H9 (cell line): ENCODE measurements at regions not wholly inside any gene's neighbourhood (a gene's known extent, or its start where the extent isn't known, plus 50 kb on each side); places are given as distances from the start of the nearest gene placed in this dataset.
A peak's percentile ranks its signal among the peaks of the same experiment; 100 is the strongest.

Source experiments
- DNase-seq: peaks from one replicate; pipeline ENCODE4 v3.0.0-alpha.2; 2017
- H2AFZ ChIP-seq: one replicate; pipeline ENCODE4 v1.6.1; 2013; ENCODE audit warnings: mild to moderate bottlenecking, low read length, control low read depth, moderate library complexity
- H2AK5ac ChIP-seq: 2 replicates; pipeline ENCODE4 v1.6.1; 2013; ENCODE audit warnings: low read length, control low read depth, mixed read lengths; ENCODE audit not compliant: insufficient read length
- H2BK120ac ChIP-seq: one replicate; pipeline ENCODE4 v1.6.1; 2013; ENCODE audit warnings: low read depth, mild to moderate bottlenecking, low read length, control low read depth, inconsistent platforms; ENCODE audit not compliant: poor library complexity, severe bottlenecking
- H2BK12ac ChIP-seq: 2 replicates; pipeline ENCODE4 v1.6.1; 2013; ENCODE audit warnings: low read length, control low read depth, mixed read lengths, low read depth; ENCODE audit not compliant: insufficient read length
- H2BK15ac ChIP-seq: 2 replicates; pipeline ENCODE4 v1.6.1; 2013; ENCODE audit warnings: low read depth, low read length, control low read depth
- H2BK20ac ChIP-seq: one replicate; pipeline ENCODE4 v1.6.1; 2013; ENCODE audit warnings: low read depth, mild to moderate bottlenecking, low read length, control low read depth, inconsistent platforms; ENCODE audit not compliant: poor library complexity, severe bottlenecking
- H2BK5ac ChIP-seq: 2 replicates; pipeline ENCODE4 v1.6.1; 2013; ENCODE audit warnings: low read length, control low read depth, mixed read lengths; ENCODE audit not compliant: insufficient read length
- H3K14ac ChIP-seq: 2 replicates; pipeline ENCODE4 v1.6.1; 2013; ENCODE audit warnings: low read length, control low read depth; ENCODE audit not compliant: insufficient read depth
- H3K18ac ChIP-seq: 2 replicates; pipeline ENCODE4 v1.6.1; 2013; ENCODE audit warnings: low read depth, mild to moderate bottlenecking, mixed read lengths, low read length, control low read depth; ENCODE audit not compliant: insufficient read length
- H3K23ac ChIP-seq: 2 replicates; pipeline ENCODE4 v1.6.1; 2013; ENCODE audit warnings: low read length, control low read depth, mixed read lengths, low read depth; ENCODE audit not compliant: insufficient read length
- H3K23me2 ChIP-seq: 2 replicates; pipeline ENCODE4 v1.6.1; 2013; ENCODE audit warnings: low read depth, mild to moderate bottlenecking, mixed read lengths, low read length, control low read depth; ENCODE audit not compliant: insufficient read length, poor library complexity, severe bottlenecking
- H3K27ac ChIP-seq: 2 replicates; pipeline ENCODE4 v1.5.1; 2013; ENCODE audit warnings: low read length, control low read depth, mixed read lengths, low read depth; ENCODE audit not compliant: insufficient read length
- H3K27me3 ChIP-seq: 2 replicates; pipeline ENCODE4 v1.6.1; 2013; ENCODE audit warnings: low read length, control low read depth, inconsistent platforms; ENCODE audit not compliant: insufficient read depth
- H3K4ac ChIP-seq: 2 replicates; pipeline ENCODE4 v1.6.1; 2013; ENCODE audit warnings: low read depth, mild to moderate bottlenecking, control low read depth, inconsistent platforms, low read length, moderate library complexity
- H3K4me1 ChIP-seq: 2 replicates; pipeline ENCODE4 v1.6.1; 2013; ENCODE audit warnings: low read length, control low read depth, inconsistent platforms; ENCODE audit not compliant: insufficient read depth
- H3K4me2 ChIP-seq: 2 replicates; pipeline ENCODE4 v1.6.1; 2013; ENCODE audit warnings: low read length, control low read depth, mixed read lengths; ENCODE audit not compliant: insufficient read length, insufficient read depth
- H3K56ac ChIP-seq: 2 replicates; pipeline ENCODE4 v1.6.1; 2013; ENCODE audit warnings: low read depth, mild to moderate bottlenecking, mixed read lengths, low read length, control low read depth; ENCODE audit not compliant: insufficient read length
- H3K79me1 ChIP-seq: 2 replicates; pipeline ENCODE4 v1.6.1; 2013; ENCODE audit warnings: low read depth, mild to moderate bottlenecking, moderate library complexity, low read length, control low read depth, inconsistent platforms; ENCODE audit not compliant: insufficient read depth, poor library complexity, severe bottlenecking
- H3K79me2 ChIP-seq: 2 replicates; pipeline ENCODE4 v1.6.1; 2013; ENCODE audit warnings: low read length, control low read depth, inconsistent platforms; ENCODE audit not compliant: insufficient read depth
- H3K9ac ChIP-seq: 2 replicates; pipeline ENCODE4 v1.6.1; 2013; ENCODE audit warnings: low read length, control low read depth, mixed read lengths; ENCODE audit not compliant: insufficient read length; ENCODE audit errors: extremely low read depth
- H3K9me3 ChIP-seq: one replicate; pipeline ENCODE4 v1.6.1; 2013; ENCODE audit warnings: low read depth, low read length, inconsistent platforms; ENCODE audit not compliant: control insufficient read depth
- H3T11ph ChIP-seq: one replicate; pipeline ENCODE4 v1.6.1; 2013; ENCODE audit warnings: mild to moderate bottlenecking, low read length, control low read depth, inconsistent platforms
- H4K20me1 ChIP-seq: one replicate; pipeline ENCODE4 v1.6.1; 2013; ENCODE audit not compliant: control insufficient read depth, insufficient read length, insufficient read depth
- H4K5ac ChIP-seq: 2 replicates; pipeline ENCODE4 v1.6.1; 2013; ENCODE audit warnings: low read depth, mild to moderate bottlenecking, mixed read lengths, low read length, control low read depth; ENCODE audit not compliant: insufficient read length
- H4K8ac ChIP-seq: replicated peaks from 2 replicates; pipeline ENCODE4 v1.6.1; 2013; ENCODE audit warnings: low read length, control low read depth, mixed read lengths, low read depth; ENCODE audit not compliant: insufficient read length
- H4K91ac ChIP-seq: 2 replicates; pipeline ENCODE4 v1.6.1; 2013; ENCODE audit warnings: low read depth, mild to moderate bottlenecking, moderate library complexity, mixed read lengths, low read length, control low read depth; ENCODE audit not compliant: insufficient read length
- H3K27ac Mint-ChIP-seq, 3 experiments: 2 replicates in 2 of 3; 3 replicates in 1 of 3; pipeline ENCODE4 v1.8.0; 2020 to 2021; ENCODE audit warnings: mixed read lengths in 3 of 3, mild to moderate bottlenecking in 1 of 3, moderate library complexity in 1 of 3
- H3K27me3 Mint-ChIP-seq: 2 replicates; pipeline ENCODE4 v1.8.0; 2021; ENCODE audit warnings: low read depth, mild to moderate bottlenecking, moderate library complexity, mixed read lengths
- H3K36me3 Mint-ChIP-seq, 3 experiments: 2 replicates in 2 of 3; 3 replicates in 1 of 3; pipeline ENCODE4 v1.8.0; 2020 to 2021; ENCODE audit warnings: low read depth in 3 of 3, mixed read lengths in 3 of 3; ENCODE audit not compliant: insufficient read depth in 1 of 3
- H3K4me1 Mint-ChIP-seq, 2 experiments: 2 replicates each; pipeline ENCODE4 v1.8.0; 2020; ENCODE audit warnings: mixed read lengths in 2 of 2
- H3K4me3 Mint-ChIP-seq, 2 experiments: 2 replicates in 1 of 2; 3 replicates in 1 of 2; pipeline ENCODE4 v1.8.0; 2020 to 2021; ENCODE audit warnings: mild to moderate bottlenecking in 2 of 2, mixed read lengths in 2 of 2, moderate library complexity in 1 of 2
- H3K9me3 Mint-ChIP-seq, 2 experiments: 2 replicates in 1 of 2; 3 replicates in 1 of 2; pipeline ENCODE4 v1.8.0; 2020; ENCODE audit warnings: mild to moderate bottlenecking in 2 of 2, mixed read lengths in 2 of 2, moderate library complexity in 1 of 2
- WGBS: extraction: QIAGEN DNeasy Blood & Tissue Kit; methylation state at CpG from one replicate; pipeline ENCODE4 v1.1.7; 2013; ENCODE audit warnings: missing lambda C conversion rate, low lambda C conversion rate, mixed read lengths; ENCODE audit not compliant: insufficient read length; ENCODE audit errors: extremely low coverage; 5-methylcytosine and 5-hydroxymethylcytosine counted together
- TF ChIP-seq, protein P1 (sequence below): fragments of 200-600 bp; sonication (generic); conservative IDR thresholded peaks from 3 replicates; pipeline ENCODE4 v1.8.0; 2021; ENCODE audit warnings: antibody characterized with exemption, mild to moderate bottlenecking

DNA sequence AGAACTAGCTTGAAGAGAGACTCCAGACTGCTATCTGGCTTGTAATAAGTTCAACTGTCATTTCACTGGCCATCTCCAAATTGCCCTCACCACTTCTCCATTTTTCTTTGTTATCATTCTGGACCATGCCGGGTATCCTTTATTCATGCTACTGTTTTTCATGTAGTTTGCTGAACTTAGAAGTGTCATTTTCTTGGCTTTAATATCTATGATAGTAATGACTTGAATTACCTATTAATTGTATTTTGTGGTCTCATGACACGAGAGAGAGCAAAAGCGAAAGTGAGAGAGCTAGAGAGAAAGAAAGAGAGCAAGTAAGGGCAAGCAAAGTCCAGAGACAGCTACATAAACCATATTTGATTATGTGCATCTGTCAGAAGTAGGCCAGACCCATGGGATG, 184.9 kb upstream of the ATP1B1 start:
- Histone ChIP-seq H3K56ac (no peak overlapping the region), H3K18ac (no peak overlapping the region), H4K91ac (peak overlapping the region; percentile 94), H3K23me2 (no peaks in the 10 kb centered on the region), H3K9ac (no peak overlapping the region), H3K27me3 (no peaks in the 10 kb centered on the region), H2BK5ac (no peak overlapping the region), H2BK15ac (no peak overlapping the region), H3K23ac (no peak overlapping the region), H4K8ac (no peak overlapping the region), H3K9me3 (no peaks in the 10 kb centered on the region), H2BK12ac (no peak overlapping the region), H3K14ac (no peak overlapping the region), H4K5ac (no peak overlapping the region), H2BK20ac (no peak overlapping the region), H3K4me1 (no peaks in the 10 kb centered on the region; the same call in 1 of the 2 replicates), H3K4me2 (no peak overlapping the region), H2AFZ (no peak overlapping the region), H4K20me1 (no peaks in the 10 kb centered on the region), H2BK120ac (no peak overlapping the region), H3K79me1 (no peaks in the 10 kb centered on the region), H2AK5ac (no peak overlapping the region), H3K27ac (no peak overlapping the region), H3K79me2 (no peaks in the 10 kb centered on the region), H3K4ac (no peak overlapping the region), H3T11ph (no peak overlapping the region)
- no CpG with 5 or more reads among the region's 3 CpGs for WGBS
- Mint-ChIP-seq H3K27me3 (no peaks in the 10 kb centered on the region), H3K27ac (no peak overlapping the region), H3K4me1 (peaks cover 34 to 38% of the 10 kb centered on the region in 2 experiments), H3K9me3 (no peaks in the 10 kb centered on the region; a peak in 1 of 5 replicates), H3K4me3 (no peak overlapping the region), H3K36me3 (no peaks in the 10 kb centered on the region; a peak in 1 of 7 replicates)
- TF ChIP-seq, protein P1, sequence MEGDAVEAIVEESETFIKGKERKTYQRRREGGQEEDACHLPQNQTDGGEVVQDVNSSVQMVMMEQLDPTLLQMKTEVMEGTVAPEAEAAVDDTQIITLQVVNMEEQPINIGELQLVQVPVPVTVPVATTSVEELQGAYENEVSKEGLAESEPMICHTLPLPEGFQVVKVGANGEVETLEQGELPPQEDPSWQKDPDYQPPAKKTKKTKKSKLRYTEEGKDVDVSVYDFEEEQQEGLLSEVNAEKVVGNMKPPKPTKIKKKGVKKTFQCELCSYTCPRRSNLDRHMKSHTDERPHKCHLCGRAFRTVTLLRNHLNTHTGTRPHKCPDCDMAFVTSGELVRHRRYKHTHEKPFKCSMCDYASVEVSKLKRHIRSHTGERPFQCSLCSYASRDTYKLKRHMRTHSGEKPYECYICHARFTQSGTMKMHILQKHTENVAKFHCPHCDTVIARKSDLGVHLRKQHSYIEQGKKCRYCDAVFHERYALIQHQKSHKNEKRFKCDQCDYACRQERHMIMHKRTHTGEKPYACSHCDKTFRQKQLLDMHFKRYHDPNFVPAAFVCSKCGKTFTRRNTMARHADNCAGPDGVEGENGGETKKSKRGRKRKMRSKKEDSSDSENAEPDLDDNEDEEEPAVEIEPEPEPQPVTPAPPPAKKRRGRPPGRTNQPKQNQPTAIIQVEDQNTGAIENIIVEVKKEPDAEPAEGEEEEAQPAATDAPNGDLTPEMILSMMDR, result no peak
- DNase-seq, result no peak
